ENCODE measurements at regions not wholly inside any gene's neighbourhood (a gene's known extent, or its start where the extent isn't known, plus 50 kb on each side); places are given as distances from the start of the nearest gene placed in this dataset.
"Not testable (repeated sequence)": the region's sequence is repeated elsewhere in the genome, so short reads cannot be mapped to it uniquely, and the experiment has no call there.

GRCh38 chr9:108430655-108431054 lies 425.1 kb downstream of the ACTL7B start:
- no peak for DNase-seq (ENCODE audit: low spot score)
- TF ChIP-seq CTCF (IDR thresholded peaks at IDR 0.05; ENCODE audit: poor library complexity) (no peak), EZH2 (IDR thresholded peaks at IDR 0.05; ENCODE audit: borderline replicate concordance) (no peak), EZH2phosphoT487 (IDR thresholded peaks at IDR 0.05; ENCODE audit: low read depth, severe bottlenecking, unreplicated experiment) (no peak)
- no peak overlapping the region for H3K4me3 ChIP-seq
- no peaks in the 10 kb centered on the region for H3K79me2 ChIP-seq
- H3K4me2 ChIP-seq: no peak overlapping the region
- 92% methylated on average over 2 of the region's 2 CpGs for WGBS (ENCODE audit: low lambda C conversion rate, missing lambda C conversion rate)
- no peaks in the 10 kb centered on the region for H3K36me3 ChIP-seq (replicated peaks; ENCODE audit: insufficient read depth, low read depth)
- H4K20me1 ChIP-seq (ENCODE audit: insufficient read depth, poor library complexity, severe bottlenecking): no peaks in the 10 kb centered on the region
- H3K9me3 ChIP-seq (ENCODE audit: low read depth): no peaks in the 10 kb centered on the region
- no peaks in the 10 kb centered on the region for H3K27me3 ChIP-seq
- no peaks in the 10 kb centered on the region for H3K9me2 ChIP-seq (replicated peaks; ENCODE audit: insufficient read depth)
- no peak overlapping the region for H2AFZ ChIP-seq
- H3K27ac ChIP-seq: no peak overlapping the region
- no peaks in the 10 kb centered on the region for H3K4me1 ChIP-seq (ENCODE audit: insufficient read depth)

DNA sequence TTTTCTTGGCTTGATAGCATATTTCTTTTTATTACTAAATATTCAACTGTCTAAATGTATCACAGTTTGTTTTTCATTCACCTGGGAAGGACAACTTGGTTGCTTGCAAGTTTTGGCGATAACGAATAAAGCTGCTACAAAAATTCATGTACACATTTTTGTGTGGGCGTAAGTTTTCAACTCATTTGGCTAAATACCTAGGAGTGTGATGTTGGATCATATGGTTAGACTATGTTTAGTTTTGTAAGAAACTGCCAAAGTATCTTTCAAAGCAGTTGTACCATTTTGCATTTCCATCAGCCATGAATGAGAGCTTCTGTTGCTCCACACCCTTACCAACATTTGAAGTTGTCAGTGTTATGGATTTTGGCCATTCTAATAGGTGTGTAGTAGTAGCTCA lies 428.0 kb downstream of the ACTL7B start:
- Histone ChIP-seq H3K36me3 (replicated peaks; ENCODE audit: insufficient read depth, low read depth) (no peaks in the 10 kb centered on the region), H3K27ac (no peak overlapping the region), H3K27me3 (no peaks in the 10 kb centered on the region), H3K4me3 (no peak overlapping the region), H3K4me2 (no peak overlapping the region), H3K79me2 (no peaks in the 10 kb centered on the region), H3K4me1 (ENCODE audit: insufficient read depth) (no peaks in the 10 kb centered on the region), H2AFZ (no peak overlapping the region), H3K9me2 (replicated peaks; ENCODE audit: insufficient read depth) (no peaks in the 10 kb centered on the region), H3K9me3 (ENCODE audit: low read depth) (no peaks in the 10 kb centered on the region), H4K20me1 (ENCODE audit: insufficient read depth, poor library complexity, severe bottlenecking) (no peaks in the 10 kb centered on the region)
- DNase-seq (ENCODE audit: low spot score): no peak
- 100% methylated on average over 3 of the region's 3 CpGs for WGBS (ENCODE audit: low lambda C conversion rate, missing lambda C conversion rate)
- no peak for TF ChIP-seq CTCF (IDR thresholded peaks at IDR 0.05; ENCODE audit: poor library complexity)

- not testable (repeated sequence) for DNase-seq (ENCODE audit: low spot score); H3K27ac ChIP-seq; H2AFZ ChIP-seq; H3K4me2 ChIP-seq; H4K20me1 ChIP-seq (ENCODE audit: insufficient read depth, poor library complexity, severe bottlenecking); H3K9me3 ChIP-seq (ENCODE audit: low read depth); H3K9me2 ChIP-seq (replicated peaks; ENCODE audit: insufficient read depth); H3K36me3 ChIP-seq (replicated peaks; ENCODE audit: insufficient read depth, low read depth); H3K4me3 ChIP-seq; H3K27me3 ChIP-seq; H3K4me1 ChIP-seq (ENCODE audit: insufficient read depth); H3K79me2 ChIP-seq
- 93% methylated on average over 3 of the region's 3 CpGs for WGBS (ENCODE audit: low lambda C conversion rate, missing lambda C conversion rate)
Measured at GRCh38 chr9:108426421-108426940, 429.3 kb downstream of the ACTL7B start.

DNA sequence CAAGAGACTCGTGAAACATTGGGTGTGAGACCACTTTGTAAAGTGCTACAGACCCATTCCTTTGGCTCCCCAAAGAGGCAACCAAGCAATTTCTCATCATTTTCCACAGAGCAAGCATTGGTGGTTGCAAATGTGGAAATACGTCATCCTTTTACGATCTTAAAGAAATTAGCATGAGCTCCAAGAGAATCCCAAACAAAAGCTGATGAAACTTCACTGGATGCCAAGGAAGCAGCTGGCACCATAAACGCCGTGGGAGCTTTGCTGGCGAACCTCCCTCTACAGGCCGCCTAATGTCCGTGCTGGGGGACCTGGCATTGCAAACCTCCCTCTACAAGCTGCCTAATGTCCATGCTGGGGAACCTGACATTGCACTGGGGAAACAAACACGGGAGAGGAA lies 432.4 kb downstream of the ACTL7B start:
- no peak overlapping the region for H3K4me3 ChIP-seq
- no peaks in the 10 kb centered on the region for H3K9me2 ChIP-seq (replicated peaks; ENCODE audit: insufficient read depth)
- H2AFZ ChIP-seq: no peak overlapping the region
- WGBS (ENCODE audit: low lambda C conversion rate, missing lambda C conversion rate): 85% methylated on average over 9 of the region's 9 CpGs
- DNase-seq (ENCODE audit: low spot score): no peak
- TF ChIP-seq CTCF (IDR thresholded peaks at IDR 0.05; ENCODE audit: poor library complexity) (no peak), EZH2 (IDR thresholded peaks at IDR 0.05; ENCODE audit: borderline replicate concordance) (no peak), EZH2phosphoT487 (IDR thresholded peaks at IDR 0.05; ENCODE audit: low read depth, severe bottlenecking, unreplicated experiment) (no peak)
- H3K4me2 ChIP-seq: no peak overlapping the region
- no peaks in the 10 kb centered on the region for H3K79me2 ChIP-seq
- H3K9me3 ChIP-seq (ENCODE audit: low read depth): no peaks in the 10 kb centered on the region
- H3K4me1 ChIP-seq (ENCODE audit: insufficient read depth): no peaks in the 10 kb centered on the region
- no peaks in the 10 kb centered on the region for H3K36me3 ChIP-seq (replicated peaks; ENCODE audit: insufficient read depth, low read depth)
- H4K20me1 ChIP-seq (ENCODE audit: insufficient read depth, poor library complexity, severe bottlenecking): no peaks in the 10 kb centered on the region
- H3K27ac ChIP-seq: no peak overlapping the region
- no peaks in the 10 kb centered on the region for H3K27me3 ChIP-seq
